Duodenal mucosa (tissue), 2 donors: ENCODE measurements at regions not wholly inside any gene's neighbourhood (a gene's known extent, or its start where the extent isn't known, plus 50 kb on each side); places are given as distances from the start of the nearest gene placed in this dataset.

Experiments used
- H3K27ac ChIP-seq: one replicate; pipeline ENCODE4 v1.7.0; 2013; ENCODE audit warnings: low read depth, low read length
- H3K27me3 ChIP-seq, 2 donors: one replicate each; pipeline ENCODE4 v1.7.0; 2013; ENCODE audit warnings: low read length in 2 of 2, control low read depth in 1 of 2; ENCODE audit not compliant: insufficient read depth in 2 of 2, control insufficient read depth in 1 of 2
- H3K36me3 ChIP-seq, 2 donors: one replicate each; pipeline ENCODE4 v1.7.0; 2013; ENCODE audit warnings: low read length in 2 of 2, control low read depth in 1 of 2; ENCODE audit not compliant: insufficient read depth in 2 of 2, control insufficient read depth in 1 of 2
- H3K4me1 ChIP-seq, 2 donors: one replicate each; pipeline ENCODE4 v1.7.0; 2013; ENCODE audit warnings: low read length in 2 of 2, control low read depth in 1 of 2; ENCODE audit not compliant: insufficient read depth in 2 of 2, control insufficient read depth in 1 of 2
- H3K4me3 ChIP-seq, 2 donors: one replicate each; pipeline ENCODE4 v1.7.0; 2013; ENCODE audit warnings: low read length in 2 of 2, low read depth in 1 of 2
- H3K9ac ChIP-seq, 2 donors: one replicate each; pipeline ENCODE4 v1.7.0; 2013; ENCODE audit warnings: low read length in 2 of 2, low read depth in 1 of 2
- H3K9me3 ChIP-seq, 2 donors: one replicate each; pipeline ENCODE4 v1.7.0; 2013; ENCODE audit warnings: low read length in 2 of 2, control low read depth in 1 of 2; ENCODE audit not compliant: control insufficient read depth in 1 of 2

DNA sequence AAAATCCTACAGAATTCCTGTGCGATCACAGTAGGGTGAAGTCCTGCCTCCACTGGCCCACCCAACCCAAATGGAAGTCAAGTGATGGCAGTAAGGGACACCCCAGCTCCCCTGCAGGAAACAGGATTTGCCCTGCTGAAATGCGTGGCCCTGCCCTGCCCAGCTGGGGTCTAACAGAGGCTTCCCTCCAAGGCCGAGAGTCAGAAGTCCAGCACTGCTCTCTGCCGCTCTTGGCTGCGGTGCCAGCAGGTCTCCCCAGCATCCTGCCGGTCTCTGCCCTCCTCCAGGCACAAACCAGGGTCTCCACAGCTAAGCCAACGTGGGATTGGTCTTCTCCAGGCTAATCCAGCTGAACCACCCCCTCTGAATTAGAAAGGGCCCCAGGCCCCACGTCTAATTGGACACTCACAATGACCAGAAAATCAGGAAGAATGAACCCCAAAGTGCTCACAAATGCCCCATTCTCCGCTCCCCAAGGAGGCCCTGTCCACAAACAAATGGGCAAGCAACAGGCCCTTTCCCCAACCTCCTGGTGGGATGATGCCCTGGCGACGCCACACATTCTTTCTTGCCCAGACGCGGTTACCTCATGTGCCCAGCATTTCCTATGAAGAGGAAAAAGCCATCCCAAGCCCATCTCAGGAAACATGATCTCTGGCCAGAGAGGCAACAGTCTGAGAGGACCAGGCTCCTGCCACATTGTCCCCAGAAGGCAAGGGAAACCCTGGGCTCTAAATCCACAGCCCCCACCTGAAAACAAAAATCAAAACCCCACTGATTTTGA is 117.2 kb downstream of the BANF2 start:
- Histone ChIP-seq H3K9me3 (peaks cover 2 to 7% of the 10 kb centered on the region in 2 donors), H3K4me3 (no peak overlapping the region), H3K4me1 (peaks cover 6 to 7% of the 10 kb centered on the region in 2 donors), H3K27me3 (no peaks in the 10 kb centered on the region), H3K9ac (no peak overlapping the region), H3K27ac (no peak overlapping the region), H3K36me3 (no peaks in the 10 kb centered on the region)

DNA sequence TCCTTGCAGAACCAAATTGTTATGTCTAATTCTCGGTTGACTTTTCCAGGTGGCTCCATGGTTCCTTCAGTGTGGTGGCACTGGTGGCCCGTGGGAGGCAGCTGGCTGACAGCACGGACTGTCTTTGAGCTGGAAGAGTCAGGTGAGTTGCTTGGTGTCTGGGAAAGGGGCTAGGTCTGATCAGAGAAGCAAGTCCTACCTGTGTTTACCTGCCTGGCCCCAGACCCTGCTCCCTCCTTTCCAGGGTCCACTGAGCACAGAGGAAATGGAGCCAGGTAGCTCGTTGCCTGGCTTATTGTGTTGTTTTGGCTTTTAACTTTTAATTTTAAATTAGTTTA is 111.8 kb downstream of the BANF2 start:
- Histone ChIP-seq H3K27me3 (no peaks in the 10 kb centered on the region), H3K27ac (no peak overlapping the region), H3K4me3 (no peak overlapping the region), H3K4me1 (peaks cover 4 to 29% of the 10 kb centered on the region in 2 donors), H3K36me3 (no peaks in the 10 kb centered on the region), H3K9me3 (no peaks in the 10 kb centered on the region), H3K9ac (no peak overlapping the region)

DNA sequence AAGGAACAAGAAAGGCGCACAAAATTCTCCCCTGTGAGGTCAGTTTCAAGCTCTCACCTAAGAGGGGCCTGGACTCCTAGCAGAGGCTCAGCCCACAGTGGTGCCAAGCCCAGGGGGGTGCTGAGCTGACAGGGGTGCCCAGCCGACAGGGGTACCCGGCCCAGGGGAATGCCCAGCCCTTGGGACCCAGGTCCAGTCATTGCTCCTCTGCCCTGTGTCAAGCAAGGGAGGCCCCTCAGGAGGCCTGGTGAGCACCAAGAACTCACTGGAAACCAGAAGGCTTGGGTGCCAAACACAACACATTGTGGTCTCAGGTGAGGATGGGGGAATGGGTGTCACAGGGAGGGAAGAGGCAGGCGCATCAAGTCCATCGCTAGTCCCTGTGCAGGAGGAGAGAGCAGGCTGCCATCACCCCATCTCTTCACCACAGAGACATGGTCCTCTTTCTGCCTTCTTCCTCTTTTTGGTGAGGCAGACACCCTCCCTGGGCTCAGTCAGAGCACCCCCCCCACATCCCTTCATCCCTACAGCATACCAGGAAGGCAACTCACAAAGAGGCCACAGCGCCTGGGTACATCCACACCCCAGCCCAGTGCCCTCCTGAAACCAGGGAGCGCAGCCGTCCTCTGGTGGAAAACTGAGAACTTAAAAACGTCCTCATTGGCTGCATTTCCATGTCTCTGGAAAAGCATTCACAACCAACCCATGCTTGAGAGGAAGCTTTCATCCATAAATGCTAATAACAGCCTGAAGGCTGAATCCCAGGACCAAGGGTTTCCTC is 111.3 kb downstream of the BANF2 start:
- Histone ChIP-seq H3K27me3 (no peaks in the 10 kb centered on the region), H3K9ac (no peak overlapping the region), H3K4me3 (no peak overlapping the region), H3K4me1 (peaks cover 7 to 33% of the 10 kb centered on the region in 2 donors), H3K36me3 (no peaks in the 10 kb centered on the region), H3K27ac (no peak overlapping the region), H3K9me3 (no peaks in the 10 kb centered on the region)

DNA sequence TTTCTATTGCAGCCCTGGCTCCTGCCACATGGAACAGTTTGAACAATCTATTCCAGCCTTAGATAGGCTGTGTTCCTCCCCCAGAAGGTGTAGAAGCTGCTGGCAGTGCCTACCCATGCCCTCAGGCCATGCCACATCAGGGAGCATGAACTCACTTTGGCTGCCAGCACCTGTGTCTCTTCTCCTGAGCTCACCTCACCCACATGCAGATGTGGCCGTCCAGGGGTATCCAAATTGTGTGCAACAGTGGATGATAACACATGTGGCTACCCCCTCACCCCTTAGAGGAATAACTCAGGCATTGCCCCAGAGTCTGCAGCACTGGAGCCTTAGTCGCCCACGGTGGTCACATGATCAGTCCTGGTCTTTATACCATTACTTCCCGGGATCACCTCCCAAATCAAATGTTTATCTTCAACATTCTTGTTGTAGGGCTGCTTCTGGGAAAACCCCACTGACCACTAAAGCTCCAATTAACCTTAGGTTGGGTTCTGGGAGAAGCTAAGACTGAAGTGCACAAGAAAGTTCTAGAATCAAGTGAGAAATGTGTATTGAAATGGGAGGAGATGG is 110.4 kb downstream of the BANF2 start:
- H3K9ac ChIP-seq = no peak overlapping the region
- no peak overlapping the region for H3K27ac ChIP-seq
- H3K27me3 ChIP-seq = no peaks in the 10 kb centered on the region
- H3K4me3 ChIP-seq = no peak overlapping the region
- H3K9me3 ChIP-seq = no peaks in the 10 kb centered on the region
- H3K36me3 ChIP-seq = no peaks in the 10 kb centered on the region
- peaks cover 7 to 33% of the 10 kb centered on the region in 2 donors for H3K4me1 ChIP-seq

DNA sequence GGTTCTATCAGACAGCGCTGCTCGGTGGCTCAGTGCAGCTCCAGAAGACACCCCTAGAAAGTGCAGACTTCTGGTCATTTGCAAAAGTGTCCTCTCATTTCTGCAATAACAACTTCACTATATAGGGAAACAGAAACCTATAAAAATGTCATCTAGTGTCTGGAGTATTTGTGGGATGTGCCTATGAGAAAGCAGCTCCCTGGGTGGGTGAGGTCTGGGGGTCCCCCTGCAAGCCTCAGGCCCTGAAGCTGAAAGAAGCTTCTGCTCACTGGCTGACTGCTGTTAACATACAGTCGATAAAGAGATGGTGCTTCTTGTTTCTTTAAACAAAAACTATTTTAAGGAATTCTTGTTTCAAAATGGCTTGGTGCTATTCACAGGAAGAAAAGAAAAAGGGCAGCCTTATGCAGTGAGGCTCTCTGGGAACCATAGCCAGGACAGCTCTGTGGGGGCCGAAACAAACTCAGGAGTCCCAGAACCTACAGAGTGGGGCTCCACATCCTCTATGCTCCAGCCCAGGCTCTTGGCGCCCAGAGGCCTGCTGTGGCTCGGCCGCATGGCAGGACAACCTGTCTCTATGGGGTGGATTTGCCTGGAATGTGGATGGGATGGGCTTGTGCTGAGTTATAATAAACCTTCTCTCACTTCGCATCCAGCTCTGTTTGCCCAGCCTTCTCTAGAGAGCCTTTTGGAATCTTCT is 109.7 kb downstream of the BANF2 start:
- H3K27me3 ChIP-seq = no peaks in the 10 kb centered on the region
- no peaks in the 10 kb centered on the region for H3K9me3 ChIP-seq
- H3K27ac ChIP-seq = no peak overlapping the region
- H3K36me3 ChIP-seq = no peaks in the 10 kb centered on the region
- H3K9ac ChIP-seq = no peak overlapping the region
- no peak overlapping the region for H3K4me3 ChIP-seq
- H3K4me1 ChIP-seq = peaks cover 7 to 33% of the 10 kb centered on the region in 2 donors

DNA sequence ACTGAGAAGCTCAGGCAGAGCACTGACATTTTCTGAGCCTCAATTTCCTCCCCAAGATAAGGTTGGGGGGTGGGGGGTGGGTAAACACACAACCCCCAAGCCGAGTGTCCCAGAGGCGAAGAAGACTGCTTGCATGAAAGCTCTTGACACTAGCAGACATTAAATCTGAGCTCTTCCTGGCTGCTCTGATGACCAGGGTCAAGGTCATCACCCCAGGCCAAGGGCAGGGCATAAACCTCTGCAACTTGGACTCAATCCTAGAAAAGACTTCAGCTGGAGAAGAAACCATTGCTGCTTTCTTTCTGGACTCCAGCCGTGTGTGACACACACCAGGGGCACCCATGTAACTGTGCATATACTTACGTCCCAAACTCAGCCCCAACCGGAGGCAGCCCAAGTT is 109.0 kb downstream of the BANF2 start:
- Histone ChIP-seq H3K4me3 (no peak overlapping the region), H3K4me1 (peaks cover 7 to 33% of the 10 kb centered on the region in 2 donors), H3K36me3 (no peaks in the 10 kb centered on the region), H3K27ac (no peak overlapping the region), H3K27me3 (no peaks in the 10 kb centered on the region), H3K9me3 (no peaks in the 10 kb centered on the region), H3K9ac (no peak overlapping the region)

DNA sequence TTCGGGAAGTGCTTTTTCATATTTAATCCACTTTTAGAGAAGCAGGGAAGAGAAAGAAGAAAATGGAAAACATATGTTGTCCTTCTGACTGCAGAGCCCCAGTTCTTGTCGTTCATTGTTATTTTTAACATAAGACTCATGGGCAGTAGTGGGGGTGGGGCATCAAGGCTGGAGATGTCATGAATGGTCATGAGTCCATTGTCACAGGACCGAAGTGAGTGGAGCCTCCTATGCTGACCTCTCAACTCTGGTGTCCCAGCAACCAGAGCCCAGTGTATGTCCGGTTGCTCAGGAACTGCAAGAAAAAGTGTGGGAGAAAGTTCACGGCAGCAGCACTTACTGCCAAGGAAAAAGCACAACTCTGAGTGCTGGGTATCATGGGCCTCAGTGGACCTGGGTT is 108.6 kb downstream of the BANF2 start:
- peaks cover 7 to 33% of the 10 kb centered on the region in 2 donors for H3K4me1 ChIP-seq
- H3K4me3 ChIP-seq = no peak overlapping the region
- no peak overlapping the region for H3K9ac ChIP-seq
- H3K27ac ChIP-seq = no peak overlapping the region
- H3K27me3 ChIP-seq = no peaks in the 10 kb centered on the region
- H3K36me3 ChIP-seq = no peaks in the 10 kb centered on the region
- H3K9me3 ChIP-seq = no peaks in the 10 kb centered on the region

DNA sequence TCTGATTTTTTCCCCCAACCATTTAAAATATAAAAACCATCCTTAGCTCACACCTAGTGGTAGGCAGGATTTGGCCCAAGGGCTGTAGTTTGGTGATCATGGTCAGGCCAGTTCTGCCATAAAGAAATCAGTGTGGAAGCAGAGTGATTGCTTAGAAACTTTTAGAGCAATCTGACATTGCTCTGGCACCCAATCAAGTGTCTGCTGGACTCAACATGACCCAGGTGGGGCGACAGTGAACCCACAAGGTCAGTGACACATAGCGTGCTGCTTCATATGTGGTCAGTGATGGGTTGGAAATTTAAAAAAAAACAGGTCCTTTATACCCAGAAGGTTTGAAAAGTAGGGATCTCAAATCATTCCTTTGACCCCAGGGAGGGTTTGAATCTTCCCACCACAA is 107.9 kb downstream of the BANF2 start:
- H3K36me3 ChIP-seq = no peaks in the 10 kb centered on the region
- H3K4me1 ChIP-seq = peaks cover 7 to 33% of the 10 kb centered on the region in 2 donors
- no peak overlapping the region for H3K27ac ChIP-seq
- no peaks in the 10 kb centered on the region for H3K9me3 ChIP-seq
- H3K4me3 ChIP-seq = no peak overlapping the region
- H3K9ac ChIP-seq = no peak overlapping the region
- no peaks in the 10 kb centered on the region for H3K27me3 ChIP-seq

DNA sequence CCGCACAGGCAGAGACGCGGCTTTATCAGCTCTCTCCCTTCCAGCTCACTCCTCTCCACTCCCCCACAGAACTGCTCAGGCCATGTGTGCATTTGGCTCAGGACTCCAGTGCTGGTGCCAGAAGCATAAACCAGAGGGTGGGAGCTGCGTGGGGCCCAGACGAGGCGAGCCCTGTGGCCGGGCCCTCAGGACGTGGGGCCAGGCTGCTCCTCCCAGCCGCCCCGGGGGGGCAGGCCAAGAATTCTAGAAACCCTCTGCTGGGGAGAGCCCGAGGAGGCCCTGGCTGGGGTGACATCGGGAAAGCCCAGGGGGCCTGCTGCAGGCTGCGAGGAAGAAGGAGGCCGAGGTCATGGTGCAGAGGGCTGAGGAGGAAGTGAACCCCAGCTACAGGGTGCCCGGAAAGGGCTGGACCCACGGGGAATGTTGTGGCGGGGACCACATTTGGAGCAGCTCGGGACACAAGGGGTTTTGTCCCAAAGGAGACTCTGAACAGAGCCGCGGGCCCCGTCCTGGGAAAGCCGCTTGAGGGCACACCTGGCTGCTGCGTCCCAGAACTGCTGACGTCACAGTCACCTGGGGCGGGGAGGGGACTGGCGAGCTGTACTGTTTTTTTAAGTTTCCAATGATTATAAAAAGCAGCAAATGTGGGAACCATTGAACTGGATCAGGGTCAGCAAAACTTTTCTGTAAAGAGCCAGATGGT is 107.1 kb downstream of the BANF2 start:
- H3K4me1 ChIP-seq = peaks cover 7 to 33% of the 10 kb centered on the region in 2 donors

More for the DNA sequence above, 107.1 kb downstream of the BANF2 start:
- H3K9me3 ChIP-seq = no peaks in the 10 kb centered on the region
- no peaks in the 10 kb centered on the region for H3K27me3 ChIP-seq
- H3K27ac ChIP-seq = peak overlapping the region; percentile 32
- no peaks in the 10 kb centered on the region for H3K36me3 ChIP-seq
- no peak overlapping the region for H3K9ac ChIP-seq
- H3K4me3 ChIP-seq = no peak overlapping the region
